ENCODE measurements at regions not wholly inside any gene's neighbourhood (a gene's known extent, or its start where the extent isn't known, plus 50 kb on each side); places are given as distances from the start of the nearest gene placed in this dataset.

- Histone ChIP-seq H3K36me3 (no peaks in the 10 kb centered on the region), H3K4me1 (no peaks in the 10 kb centered on the region), H3K9me3 (no peaks in the 10 kb centered on the region), H3K27me3 (no peaks in the 10 kb centered on the region), H3K4me3 (no peak overlapping the region), H3K27ac (no peak overlapping the region)
- TF ChIP-seq POLR2A (IDR thresholded peaks at IDR 0.05) = no peak
- TF ChIP-seq, protein P1, sequence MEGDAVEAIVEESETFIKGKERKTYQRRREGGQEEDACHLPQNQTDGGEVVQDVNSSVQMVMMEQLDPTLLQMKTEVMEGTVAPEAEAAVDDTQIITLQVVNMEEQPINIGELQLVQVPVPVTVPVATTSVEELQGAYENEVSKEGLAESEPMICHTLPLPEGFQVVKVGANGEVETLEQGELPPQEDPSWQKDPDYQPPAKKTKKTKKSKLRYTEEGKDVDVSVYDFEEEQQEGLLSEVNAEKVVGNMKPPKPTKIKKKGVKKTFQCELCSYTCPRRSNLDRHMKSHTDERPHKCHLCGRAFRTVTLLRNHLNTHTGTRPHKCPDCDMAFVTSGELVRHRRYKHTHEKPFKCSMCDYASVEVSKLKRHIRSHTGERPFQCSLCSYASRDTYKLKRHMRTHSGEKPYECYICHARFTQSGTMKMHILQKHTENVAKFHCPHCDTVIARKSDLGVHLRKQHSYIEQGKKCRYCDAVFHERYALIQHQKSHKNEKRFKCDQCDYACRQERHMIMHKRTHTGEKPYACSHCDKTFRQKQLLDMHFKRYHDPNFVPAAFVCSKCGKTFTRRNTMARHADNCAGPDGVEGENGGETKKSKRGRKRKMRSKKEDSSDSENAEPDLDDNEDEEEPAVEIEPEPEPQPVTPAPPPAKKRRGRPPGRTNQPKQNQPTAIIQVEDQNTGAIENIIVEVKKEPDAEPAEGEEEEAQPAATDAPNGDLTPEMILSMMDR (IDR thresholded peaks at IDR 0.05) = no peak
- DNase-seq = no peak
Observed at GRCh38 chr18:11516751-11517503, 92.5 kb upstream of the SLC35G4 start.

- DNase-seq = no peak
- no peak overlapping the region for H3K4me3 ChIP-seq
- H3K36me3 ChIP-seq = no peaks in the 10 kb centered on the region
- no peaks in the 10 kb centered on the region for H3K4me1 ChIP-seq
- H3K27me3 ChIP-seq = no peaks in the 10 kb centered on the region
- no peaks in the 10 kb centered on the region for H3K9me3 ChIP-seq
- no peak overlapping the region for H3K27ac ChIP-seq
- TF ChIP-seq, protein P1 (IDR thresholded peaks at IDR 0.05) = no peak
- TF ChIP-seq POLR2A (IDR thresholded peaks at IDR 0.05) = no peak
Observed at GRCh38 chr18:11514267-11514666, 95.1 kb upstream of the SLC35G4 start.

DNA sequence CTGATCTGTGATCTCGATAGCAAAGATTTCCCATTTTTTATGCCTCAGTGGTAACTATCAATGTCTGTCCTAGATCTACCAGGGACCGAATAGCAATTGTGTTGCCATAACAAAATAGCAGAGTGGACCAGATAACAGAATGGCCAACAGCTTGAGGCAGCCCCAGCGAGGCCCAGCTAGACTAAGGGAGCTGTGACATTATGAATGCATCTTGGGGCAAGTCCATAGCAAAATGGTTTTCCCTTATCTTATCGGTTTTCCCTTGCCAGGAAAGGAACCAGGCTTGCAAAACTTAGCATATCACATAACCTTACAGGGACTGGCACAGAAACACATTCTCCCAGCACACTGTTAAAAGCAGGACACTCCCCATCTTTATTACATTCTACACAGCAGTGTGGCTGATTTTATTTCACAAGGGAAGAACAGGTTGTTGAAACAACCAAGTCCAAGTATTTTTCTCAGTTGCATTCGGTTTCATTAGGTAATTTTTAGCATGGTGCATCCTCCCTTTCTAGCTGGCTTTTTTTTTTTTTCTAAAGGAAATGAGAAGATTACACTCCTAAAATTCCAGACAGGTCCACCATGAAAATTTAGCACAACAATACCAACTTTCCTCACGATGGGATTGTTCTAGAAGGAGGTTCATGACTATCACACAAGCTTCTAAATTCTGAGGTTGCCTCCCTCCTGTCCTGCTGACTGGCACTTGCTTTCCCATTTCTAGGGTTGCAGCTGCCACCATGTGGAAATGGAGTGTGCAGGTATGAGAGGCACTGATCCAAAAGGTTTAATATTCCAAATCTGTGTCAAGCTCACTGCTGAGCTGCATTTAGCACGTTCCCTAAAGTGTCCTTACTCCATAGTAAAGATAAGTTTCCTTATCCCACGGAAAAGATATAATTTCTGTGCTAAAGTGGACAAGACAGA is 97.0 kb upstream of the SLC35G4 start:
- Histone ChIP-seq H3K27me3 (no peaks in the 10 kb centered on the region), H3K4me1 (no peaks in the 10 kb centered on the region), H3K36me3 (no peaks in the 10 kb centered on the region), H3K4me3 (no peak overlapping the region), H3K27ac (no peak overlapping the region), H3K9me3 (no peaks in the 10 kb centered on the region)
- DNase-seq = no peak
- TF ChIP-seq, protein P1 (IDR thresholded peaks at IDR 0.05) = no peak
- TF ChIP-seq POLR2A (IDR thresholded peaks at IDR 0.05) = no peak

- no peaks in the 10 kb centered on the region for H3K9me3 ChIP-seq
- no peak overlapping the region for H3K4me3 ChIP-seq
- H3K36me3 ChIP-seq = no peaks in the 10 kb centered on the region
- no peak overlapping the region for H3K27ac ChIP-seq
- no peak for TF ChIP-seq POLR2A (IDR thresholded peaks at IDR 0.05)
- no peak for DNase-seq
- H3K27me3 ChIP-seq = no peaks in the 10 kb centered on the region
- no peaks in the 10 kb centered on the region for H3K4me1 ChIP-seq
Observed at GRCh38 chr18:11511434-11512095, 97.8 kb upstream of the SLC35G4 start.

DNA sequence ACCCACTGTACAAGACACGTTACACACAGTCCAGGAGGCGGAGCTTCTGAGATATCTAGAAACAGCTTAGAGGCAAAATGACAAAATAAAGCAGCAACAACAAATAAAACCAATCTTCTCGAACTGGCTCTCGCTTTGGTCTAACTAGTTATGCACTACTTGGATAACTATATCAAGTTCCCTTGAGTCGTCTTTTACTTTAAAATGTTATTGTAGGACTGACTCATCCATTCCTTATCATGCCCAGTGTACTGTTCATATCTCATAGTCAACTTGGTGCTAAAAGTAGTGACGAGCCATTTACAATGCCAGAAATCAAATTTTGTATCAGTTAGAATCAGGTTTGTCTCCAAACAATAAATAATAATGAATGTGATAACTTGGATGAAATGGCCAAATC is 102.5 kb upstream of the SLC35G4 start:
- no peaks in the 10 kb centered on the region for H3K36me3 ChIP-seq
- no peaks in the 10 kb centered on the region for H3K4me1 ChIP-seq
- no peaks in the 10 kb centered on the region for H3K9me3 ChIP-seq
- TF ChIP-seq, protein P1 (IDR thresholded peaks at IDR 0.05) = no peak
- TF ChIP-seq POLR2A (IDR thresholded peaks at IDR 0.05) = no peak
- H3K4me3 ChIP-seq = no peak overlapping the region
- no peaks in the 10 kb centered on the region for H3K27me3 ChIP-seq
- DNase-seq = no peak
- H3K27ac ChIP-seq = no peak overlapping the region

All from Peyer's patch (tissue), 4 donors.